Nephron progenitor cell (in vitro differentiated cells): ENCODE measurements at regions not wholly inside any gene's neighbourhood (a gene's known extent, or its start where the extent isn't known, plus 50 kb on each side); places are given as distances from the start of the nearest gene placed in this dataset.

ENCODE experiments used
- DNase-seq: peaks from one replicate; pipeline ENCODE4 v3.0.0; 2021
- H3K27ac Mint-ChIP-seq: 2 replicates; pipeline ENCODE4 v1.8.0; 2021; ENCODE audit warnings: mild to moderate bottlenecking, moderate library complexity, mixed read lengths
- H3K27me3 Mint-ChIP-seq: 2 replicates; pipeline ENCODE4 v1.8.0; 2021; ENCODE audit warnings: mild to moderate bottlenecking, low read depth, mixed read lengths; ENCODE audit not compliant: poor library complexity
- H3K36me3 Mint-ChIP-seq: 2 replicates; pipeline ENCODE4 v1.8.0; 2021; ENCODE audit warnings: low read depth, mixed read lengths
- H3K4me1 Mint-ChIP-seq: 2 replicates; pipeline ENCODE4 v1.8.0; 2021; ENCODE audit warnings: mixed read lengths
- H3K4me3 Mint-ChIP-seq: 2 replicates; pipeline ENCODE4 v1.8.0; 2021; ENCODE audit warnings: mild to moderate bottlenecking, moderate library complexity, mixed read lengths
- H3K9me3 Mint-ChIP-seq: 2 replicates; pipeline ENCODE4 v1.8.0; 2021; ENCODE audit warnings: mild to moderate bottlenecking, moderate library complexity, mixed read lengths
- CTCF ChIP-seq: fragments of 200-600 bp; sonication (generic); IDR thresholded peaks from 2 replicates; pipeline ENCODE4 v1.5.0; 2021; ENCODE audit warnings: antibody characterized with exemption

GRCh38 chr18:43934322-43934721 lies 657.0 kb upstream of the SYT4 start:
- Mint-ChIP-seq H3K4me3 (no peak overlapping the region), H3K27me3 (no peaks in the 10 kb centered on the region), H3K27ac (no peak overlapping the region), H3K36me3 (no peaks in the 10 kb centered on the region), H3K9me3 (peaks cover 2% of the 10 kb centered on the region), H3K4me1 (peaks cover 22% of the 10 kb centered on the region)
- no peak for TF ChIP-seq CTCF
- no peak for DNase-seq

GRCh38 chr18:43934781-43935471 lies 657.6 kb upstream of the SYT4 start:
- Mint-ChIP-seq H3K4me3 (no peak overlapping the region), H3K4me1 (peaks cover 22% of the 10 kb centered on the region), H3K27me3 (no peaks in the 10 kb centered on the region), H3K36me3 (no peaks in the 10 kb centered on the region), H3K9me3 (peaks cover 4% of the 10 kb centered on the region), H3K27ac (no peak overlapping the region)
- TF ChIP-seq CTCF, result no peak
- DNase-seq, result no peak

- Mint-ChIP-seq H3K27ac (no peak overlapping the region), H3K4me1 (peaks cover 22% of the 10 kb centered on the region), H3K36me3 (no peaks in the 10 kb centered on the region), H3K27me3 (no peaks in the 10 kb centered on the region), H3K4me3 (no peak overlapping the region), H3K9me3 (peaks cover 4% of the 10 kb centered on the region)
- no peak for TF ChIP-seq CTCF
- no peak for DNase-seq
Observed at GRCh38 chr18:43936176-43936575, 658.9 kb upstream of the SYT4 start.

GRCh38 chr18:43949291-43949690 lies 672.0 kb upstream of the SYT4 start:
- Mint-ChIP-seq H3K27ac (no peak overlapping the region), H3K4me3 (no peak overlapping the region), H3K9me3 (peaks cover 19% of the 10 kb centered on the region), H3K27me3 (no peaks in the 10 kb centered on the region), H3K36me3 (no peaks in the 10 kb centered on the region), H3K4me1 (no peaks in the 10 kb centered on the region)
- DNase-seq, result no peak
- no peak for TF ChIP-seq CTCF

- no peaks in the 10 kb centered on the region for H3K27me3 Mint-ChIP-seq
- TF ChIP-seq CTCF, result no peak
- H3K36me3 Mint-ChIP-seq, result no peaks in the 10 kb centered on the region
- H3K27ac Mint-ChIP-seq, result no peak overlapping the region
- H3K4me1 Mint-ChIP-seq, result no peaks in the 10 kb centered on the region
- H3K4me3 Mint-ChIP-seq, result no peak overlapping the region
- peaks cover 21% of the 10 kb centered on the region for H3K9me3 Mint-ChIP-seq
- DNase-seq, result no peak
Observed at GRCh38 chr18:43950062-43950461, 672.8 kb upstream of the SYT4 start.

GRCh38 chr18:43952398-43952797 lies 675.1 kb upstream of the SYT4 start:
- no peak overlapping the region for H3K4me3 Mint-ChIP-seq
- no peak overlapping the region for H3K27ac Mint-ChIP-seq
- TF ChIP-seq CTCF, result no peak
- no peaks in the 10 kb centered on the region for H3K4me1 Mint-ChIP-seq
- H3K27me3 Mint-ChIP-seq, result peaks cover 2% of the 10 kb centered on the region
- no peak for DNase-seq
- H3K36me3 Mint-ChIP-seq, result no peaks in the 10 kb centered on the region
- H3K9me3 Mint-ChIP-seq, result peaks cover 21% of the 10 kb centered on the region
